Renal cortical epithelial cell (primary cell): ENCODE measurements at regions not wholly inside any gene's neighbourhood (a gene's known extent, or its start where the extent isn't known, plus 50 kb on each side); places are given as distances from the start of the nearest gene placed in this dataset.

Experiments
- DNase-seq: peaks from one replicate; pipeline ENCODE4 v3.0.0-alpha.2; 2011; ENCODE audit warnings: low read depth

GRCh38 chr4:55754754-55755350 lies 64.7 kb upstream of the EXOC1L start:
- peak; percentile 51 for DNase-seq

- no peak for DNase-seq
These were observed 63.4 kb upstream of the EXOC1L start for GRCh38 chr4:55756208-55756607.

- DNase-seq, result peak; percentile 2
These were observed 62.1 kb upstream of the EXOC1L start for GRCh38 chr4:55757356-55757952.

GRCh38 chr4:55758066-55758465 lies 61.5 kb upstream of the EXOC1L start:
- DNase-seq, result peak; percentile 4

- peak; percentile 41 for DNase-seq
These were observed 61.0 kb upstream of the EXOC1L start for GRCh38 chr4:55758570-55758969.

GRCh38 chr4:55762819-55763218 lies 56.8 kb upstream of the EXOC1L start:
- DNase-seq, result peak; percentile 18

GRCh38 chr4:55763996-55764395 lies 55.6 kb upstream of the EXOC1L start:
- no peak for DNase-seq

GRCh38 chr4:55765070-55765469 lies 54.5 kb upstream of the EXOC1L start:
- DNase-seq, result no peak

GRCh38 chr4:55768291-55768690 lies 51.3 kb upstream of the EXOC1L start:
- peak; percentile 80 for DNase-seq
